H1 (cell line): ENCODE measurements at regions not wholly inside any gene's neighbourhood (a gene's known extent, or its start where the extent isn't known, plus 50 kb on each side); places are given as distances from the start of the nearest gene placed in this dataset.

Experiments used
- ASH2L ChIP-seq: fragments of 200-600, 300-600 bp; sonication (generic); IDR thresholded peaks from one replicate; pipeline ENCODE4 v1.7.1; 2017; ENCODE audit warnings: low read length
- GABPA ChIP-seq: IDR thresholded peaks from 2 replicates; pipeline ENCODE4 v1.6.1; 2011; ENCODE audit warnings: mild to moderate bottlenecking, low read length, moderate library complexity, borderline replicate concordance; ENCODE audit not compliant: insufficient read depth
- GTF2F1 ChIP-seq: IDR thresholded peaks from 2 replicates; pipeline ENCODE4 v1.6.1; 2012; ENCODE audit warnings: low read depth, low read length, improper control_type of control experiment, borderline replicate concordance
- POLR2AphosphoS5 ChIP-seq: IDR thresholded peaks from 2 replicates; pipeline ENCODE4 v1.6.1; 2011; ENCODE audit warnings: low read depth, low read length
- RXRA ChIP-seq: IDR thresholded peaks from 2 replicates; pipeline ENCODE4 v1.6.1; 2011; ENCODE audit warnings: low read depth, mild to moderate bottlenecking, low read length, moderate library complexity; ENCODE audit not compliant: insufficient read depth
- SP2 ChIP-seq: IDR thresholded peaks from 2 replicates; pipeline ENCODE4 v1.6.1; 2012; ENCODE audit warnings: mild to moderate bottlenecking, low read length, inconsistent platforms
- TF ChIP-seq, protein P1 (sequence below), 3 experiments: IDR thresholded peaks; 1 replicate in 2 of 3; 2 replicates in 1 of 3; pipeline versions ENCODE4 v1.5.1 to v1.6.1; 2011; ENCODE audit warnings: low read length in 3 of 3, mild to moderate bottlenecking in 3 of 3, inconsistent platforms in 2 of 3, low read depth in 1 of 3, moderate library complexity in 1 of 3; ENCODE audit not compliant: insufficient read depth in 1 of 3; ENCODE audit errors: control extremely low read depth in 1 of 3
- TF ChIP-seq, protein P2 (sequence below): IDR thresholded peaks from 2 replicates; pipeline ENCODE4 v1.6.1; 2012; ENCODE audit warnings: low read length, inconsistent platforms

DNA sequence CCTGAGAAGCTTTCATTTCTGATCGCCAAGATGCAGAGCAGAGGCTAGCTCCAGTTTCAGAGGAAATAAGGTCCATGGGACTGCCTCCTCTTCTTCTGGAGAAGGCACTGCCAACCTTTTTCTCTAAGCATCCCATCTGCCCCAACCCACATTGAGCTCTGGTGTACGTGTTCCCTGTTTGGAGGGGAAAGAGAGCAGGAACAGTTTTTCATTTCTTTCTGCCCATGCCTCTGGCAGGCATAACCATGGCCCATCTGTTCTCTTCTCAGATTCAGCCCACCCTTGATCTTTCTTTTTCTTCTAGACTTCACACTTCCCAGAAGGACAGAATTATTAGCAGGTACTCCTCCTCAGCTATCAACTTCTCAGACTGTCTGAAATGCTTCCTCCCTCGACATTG, 1110.3 kb upstream of the KLHL29 start:
- TF ChIP-seq GABPA (no peak), ASH2L (no peak), GTF2F1 (no peak), POLR2AphosphoS5 (no peak), SP2 (no peak), RXRA (no peak)
- TF ChIP-seq, protein P1, sequence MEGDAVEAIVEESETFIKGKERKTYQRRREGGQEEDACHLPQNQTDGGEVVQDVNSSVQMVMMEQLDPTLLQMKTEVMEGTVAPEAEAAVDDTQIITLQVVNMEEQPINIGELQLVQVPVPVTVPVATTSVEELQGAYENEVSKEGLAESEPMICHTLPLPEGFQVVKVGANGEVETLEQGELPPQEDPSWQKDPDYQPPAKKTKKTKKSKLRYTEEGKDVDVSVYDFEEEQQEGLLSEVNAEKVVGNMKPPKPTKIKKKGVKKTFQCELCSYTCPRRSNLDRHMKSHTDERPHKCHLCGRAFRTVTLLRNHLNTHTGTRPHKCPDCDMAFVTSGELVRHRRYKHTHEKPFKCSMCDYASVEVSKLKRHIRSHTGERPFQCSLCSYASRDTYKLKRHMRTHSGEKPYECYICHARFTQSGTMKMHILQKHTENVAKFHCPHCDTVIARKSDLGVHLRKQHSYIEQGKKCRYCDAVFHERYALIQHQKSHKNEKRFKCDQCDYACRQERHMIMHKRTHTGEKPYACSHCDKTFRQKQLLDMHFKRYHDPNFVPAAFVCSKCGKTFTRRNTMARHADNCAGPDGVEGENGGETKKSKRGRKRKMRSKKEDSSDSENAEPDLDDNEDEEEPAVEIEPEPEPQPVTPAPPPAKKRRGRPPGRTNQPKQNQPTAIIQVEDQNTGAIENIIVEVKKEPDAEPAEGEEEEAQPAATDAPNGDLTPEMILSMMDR (IDR thresholded peaks at IDR 0.05; ENCODE audit: control extremely low read depth in 1 of 3, insufficient read depth in 1 of 3, low read depth in 1 of 3, low read length in 3 of 3) = no peak
- TF ChIP-seq, protein P2, sequence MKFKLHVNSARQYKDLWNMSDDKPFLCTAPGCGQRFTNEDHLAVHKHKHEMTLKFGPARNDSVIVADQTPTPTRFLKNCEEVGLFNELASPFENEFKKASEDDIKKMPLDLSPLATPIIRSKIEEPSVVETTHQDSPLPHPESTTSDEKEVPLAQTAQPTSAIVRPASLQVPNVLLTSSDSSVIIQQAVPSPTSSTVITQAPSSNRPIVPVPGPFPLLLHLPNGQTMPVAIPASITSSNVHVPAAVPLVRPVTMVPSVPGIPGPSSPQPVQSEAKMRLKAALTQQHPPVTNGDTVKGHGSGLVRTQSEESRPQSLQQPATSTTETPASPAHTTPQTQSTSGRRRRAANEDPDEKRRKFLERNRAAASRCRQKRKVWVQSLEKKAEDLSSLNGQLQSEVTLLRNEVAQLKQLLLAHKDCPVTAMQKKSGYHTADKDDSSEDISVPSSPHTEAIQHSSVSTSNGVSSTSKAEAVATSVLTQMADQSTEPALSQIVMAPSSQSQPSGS = no peak
